Fibroblast of skin of scalp (primary cell): ENCODE measurements at regions not wholly inside any gene's neighbourhood (a gene's known extent, or its start where the extent isn't known, plus 50 kb on each side); places are given as distances from the start of the nearest gene placed in this dataset.
"Not testable (repeated sequence)": the region's sequence is repeated elsewhere in the genome, so short reads cannot be mapped to it uniquely, and the experiment has no call there.

Source experiments
- DNase-seq: peaks from one replicate; pipeline ENCODE4 v3.0.0-alpha.2; 2013

GRCh38 chr9:39674437-39675210 lies 319.2 kb downstream of the SPATA31A1 start:
- DNase-seq: not testable (repeated sequence)

- DNase-seq: not testable (repeated sequence)
Measured at GRCh38 chr9:39675211-39675553, 319.7 kb downstream of the SPATA31A1 start.

DNA sequence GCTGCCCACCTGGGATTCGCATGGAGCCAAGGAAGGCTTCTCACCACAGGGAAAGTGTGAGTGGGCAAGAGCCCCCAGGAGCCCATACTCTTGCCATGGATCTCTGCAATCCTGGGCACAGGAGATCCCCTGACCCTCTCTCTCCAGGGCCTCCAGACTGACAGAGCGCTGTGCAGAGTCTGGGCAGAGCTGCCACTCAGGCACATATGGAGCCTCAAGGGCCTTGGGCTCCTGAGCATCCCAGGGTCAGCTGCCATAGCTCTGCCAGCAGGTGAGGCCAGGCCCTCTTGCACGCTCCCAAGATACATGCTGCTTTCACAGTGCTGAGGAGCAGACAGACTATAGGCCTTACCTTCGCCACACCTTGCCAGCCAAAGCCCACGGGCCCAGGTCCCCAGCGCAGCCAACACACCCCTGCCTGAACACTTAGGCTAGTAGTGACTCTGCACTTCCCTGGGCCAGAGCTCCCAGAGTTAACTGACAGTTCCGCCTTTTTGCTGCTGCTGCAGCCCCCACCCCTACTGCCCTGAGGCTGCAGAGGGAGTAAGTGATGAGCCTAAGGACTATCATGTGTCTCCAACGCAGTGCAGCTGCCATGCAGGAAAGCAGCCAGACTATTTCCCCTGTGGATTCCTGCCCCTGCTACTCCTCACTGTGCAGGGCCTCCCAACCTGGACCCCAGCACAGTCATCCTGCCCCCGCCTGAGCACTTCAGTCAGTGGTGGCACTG lies 323.2 kb downstream of the SPATA31A1 start:
- DNase-seq: not testable (repeated sequence)

DNA sequence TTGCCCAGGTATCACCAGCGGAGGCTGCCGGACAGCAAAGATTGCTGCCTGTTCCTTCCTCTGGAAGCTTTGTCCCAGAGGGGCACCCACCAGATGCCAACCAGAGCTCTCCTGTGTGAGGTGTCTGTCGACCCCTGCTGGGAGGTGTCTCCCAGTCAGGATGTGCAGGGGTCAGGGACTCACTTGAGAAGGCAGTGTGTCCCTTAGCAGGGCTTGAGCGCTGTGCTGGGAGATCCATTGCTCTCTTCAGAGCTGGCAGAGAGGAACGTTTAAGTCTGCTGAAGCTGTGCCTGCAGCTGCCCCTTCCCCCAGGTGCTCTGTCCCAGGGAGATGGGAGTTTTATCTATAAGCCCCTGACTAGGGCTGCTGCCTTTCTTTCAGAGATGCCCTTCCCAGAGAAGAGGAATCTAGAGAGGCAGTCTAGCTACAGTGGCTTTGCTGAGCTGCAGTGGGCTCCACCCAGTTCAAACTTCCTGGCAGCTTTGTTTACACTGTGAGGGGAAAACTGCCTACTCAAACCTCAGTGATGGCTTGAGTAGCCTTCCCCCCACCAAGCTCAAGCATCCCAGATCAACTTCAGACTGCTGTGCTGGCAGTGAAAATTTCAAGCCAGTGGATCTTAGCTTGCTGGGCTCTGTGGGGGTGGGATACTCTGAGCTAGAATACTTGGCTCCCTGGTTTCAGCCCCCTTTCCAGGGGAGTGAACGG lies 325.4 kb downstream of the SPATA31A1 start:
- not testable (repeated sequence) for DNase-seq

DNA sequence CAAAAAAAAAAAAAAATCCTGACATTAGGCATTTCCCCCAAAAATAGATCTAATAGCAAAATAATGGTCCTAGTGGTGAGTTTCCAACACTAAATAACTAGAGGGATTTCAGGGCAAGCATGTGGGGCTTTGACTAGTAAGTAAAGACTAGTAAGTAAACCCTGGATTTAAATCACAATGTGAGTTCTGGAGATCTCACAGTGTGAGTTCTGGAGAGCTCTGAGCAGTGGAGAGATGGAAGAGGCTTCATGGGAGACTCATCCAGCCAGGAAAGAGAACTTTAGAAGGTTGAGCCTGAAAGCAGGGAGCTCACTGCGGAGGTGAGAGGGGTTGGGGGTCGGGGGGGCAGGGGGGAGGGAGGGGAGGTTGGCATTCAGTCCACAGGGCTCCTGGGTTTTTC lies 373.4 kb downstream of the SPATA31A1 start:
- DNase-seq: not testable (repeated sequence)

DNA sequence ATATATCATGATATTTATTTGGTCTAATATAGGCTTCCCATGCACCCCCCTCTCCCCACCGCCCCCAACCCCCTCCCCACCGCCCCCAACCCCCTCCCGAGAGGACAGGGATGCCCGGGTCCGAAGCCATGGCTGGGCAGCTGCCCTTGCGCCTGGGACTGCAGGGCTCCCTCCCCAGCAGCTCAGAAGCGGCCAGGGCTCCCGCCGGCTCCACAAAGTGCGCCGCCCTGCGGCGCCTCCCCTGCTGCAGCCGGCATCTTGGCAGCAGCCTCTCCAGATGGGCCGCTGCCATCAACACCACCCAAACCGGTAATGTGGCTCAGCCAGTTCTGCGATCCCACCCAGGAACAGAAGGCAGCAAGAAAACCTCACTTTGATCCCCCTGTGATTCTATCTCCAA lies 389.4 kb downstream of the SPATA31A1 start:
- not testable (repeated sequence) for DNase-seq

DNA sequence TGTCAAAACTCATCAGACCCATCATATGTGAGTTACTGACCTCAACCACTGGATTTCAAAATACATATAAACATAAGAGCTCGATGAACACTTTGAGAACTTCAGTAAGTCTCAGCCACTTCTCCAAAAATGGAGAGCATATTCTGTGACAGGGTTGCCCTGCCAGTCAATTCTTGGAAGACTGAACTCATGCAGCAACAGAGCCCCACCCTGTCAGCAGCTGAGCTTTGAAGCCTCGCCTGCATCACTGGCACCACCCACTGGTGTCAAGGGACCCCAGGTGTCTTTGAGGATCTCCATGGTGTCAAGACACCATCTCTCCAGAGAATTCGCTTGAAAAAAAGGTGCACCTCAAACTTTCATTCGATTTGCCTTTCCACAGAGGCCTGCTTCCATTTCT lies 420.1 kb downstream of the SPATA31A1 start:
- not testable (repeated sequence) for DNase-seq

DNA sequence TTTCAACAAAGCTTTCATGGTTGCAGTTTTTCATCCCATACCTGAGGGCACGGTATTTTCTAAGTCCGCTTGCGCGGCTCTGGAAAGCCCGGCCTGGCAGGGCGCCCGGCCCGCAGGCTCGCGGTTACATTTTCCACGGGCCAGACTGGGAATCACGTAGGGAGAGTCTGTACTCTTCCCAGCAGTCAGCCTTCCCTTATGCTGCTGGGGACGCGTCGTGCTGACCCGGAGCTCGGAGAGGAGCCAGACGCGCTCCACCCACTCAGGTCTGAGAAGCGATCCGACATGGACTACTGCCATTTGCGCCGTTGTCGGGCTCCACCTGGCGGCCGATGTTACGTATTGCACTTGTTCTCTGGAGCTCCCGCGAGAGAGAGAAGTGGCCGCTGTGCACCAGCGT lies 435.9 kb downstream of the SPATA31A1 start:
- DNase-seq: not testable (repeated sequence)

DNA sequence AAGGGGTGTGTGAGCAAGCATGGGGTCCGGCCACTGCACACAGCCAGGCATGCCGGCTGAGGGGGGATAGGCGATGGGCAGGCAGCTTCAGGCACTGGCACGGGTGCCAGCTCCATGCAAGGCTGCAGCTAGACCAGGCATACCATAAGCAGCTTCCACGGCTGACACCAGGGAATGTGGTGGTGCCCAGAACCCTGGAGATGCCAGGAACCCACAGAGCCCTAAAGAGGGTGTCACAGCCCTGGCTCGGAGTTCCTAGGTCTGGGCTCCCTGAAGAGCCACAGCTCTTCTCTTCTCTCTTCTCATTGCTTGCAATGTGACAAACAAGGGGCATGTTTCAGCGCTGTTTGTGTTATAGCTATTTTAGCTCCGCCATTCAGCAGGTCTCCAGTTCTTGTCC lies 442.5 kb downstream of the SPATA31A1 start:
- DNase-seq: not testable (repeated sequence)

DNA sequence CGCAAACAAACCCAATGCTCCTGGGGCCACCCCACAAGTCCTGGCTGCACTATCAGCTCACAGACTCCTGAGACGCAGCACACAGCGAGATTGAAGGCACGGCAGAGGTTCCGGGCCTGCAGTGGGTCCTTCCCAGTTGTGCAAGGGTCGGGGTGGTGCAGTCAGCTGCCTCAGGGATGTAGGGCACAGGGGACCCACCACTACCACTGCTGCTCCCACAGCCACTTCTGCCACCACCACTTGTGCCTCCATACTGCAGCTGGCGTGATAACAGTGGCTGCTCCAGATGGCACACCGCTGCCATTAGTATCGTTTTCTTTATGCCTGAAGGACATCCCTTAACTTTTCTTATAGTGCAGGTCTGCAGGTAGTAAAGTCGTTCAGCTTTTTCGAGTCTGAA lies 443.8 kb downstream of the SPATA31A1 start:
- DNase-seq: not testable (repeated sequence)

DNA sequence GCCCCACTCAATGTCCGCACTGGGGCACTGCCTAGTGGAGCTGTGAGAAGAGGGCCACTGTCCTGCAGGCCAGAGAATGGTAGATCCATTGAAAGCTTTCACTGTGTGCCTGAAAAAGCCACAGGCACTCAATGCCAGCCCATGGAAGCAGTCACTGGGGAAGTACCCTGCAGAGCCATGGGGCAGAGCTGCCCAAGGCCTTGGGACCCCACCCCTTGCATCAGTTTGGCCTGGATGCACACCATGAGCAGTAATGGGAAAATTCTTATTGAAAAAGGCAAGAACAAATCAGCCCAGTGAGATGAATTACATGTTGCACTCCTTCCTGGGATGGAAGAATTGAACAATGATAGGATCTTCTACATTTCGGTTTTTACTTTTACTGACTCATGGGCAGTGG lies 447.1 kb downstream of the SPATA31A1 start:
- DNase-seq: not testable (repeated sequence)

GRCh38 chr9:39809401-39810226 lies 454.1 kb downstream of the SPATA31A1 start:
- peak; percentile 55 for DNase-seq

DNA sequence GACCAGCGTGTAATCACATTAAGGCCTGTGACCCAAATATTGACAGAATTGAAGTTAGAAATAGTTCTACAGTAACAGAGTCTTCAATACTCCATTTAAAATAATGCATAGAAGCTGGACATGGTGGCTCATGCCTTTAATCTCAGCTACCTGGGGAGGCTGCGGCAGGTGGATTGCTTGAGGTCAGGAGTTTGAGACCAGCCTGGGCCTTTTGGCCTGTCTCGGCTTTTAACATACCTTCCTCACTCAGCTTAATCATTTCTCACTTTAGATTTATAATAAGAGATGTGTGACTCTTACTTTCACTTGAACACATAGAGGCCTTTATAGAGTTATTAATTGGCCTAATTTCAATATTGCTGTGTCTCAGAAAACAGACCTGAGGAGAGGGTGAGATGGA lies 454.9 kb downstream of the SPATA31A1 start:
- DNase-seq: not testable (repeated sequence)

GRCh38 chr9:39811615-39812014 lies 456.1 kb downstream of the SPATA31A1 start:
- DNase-seq: not testable (repeated sequence)

DNA sequence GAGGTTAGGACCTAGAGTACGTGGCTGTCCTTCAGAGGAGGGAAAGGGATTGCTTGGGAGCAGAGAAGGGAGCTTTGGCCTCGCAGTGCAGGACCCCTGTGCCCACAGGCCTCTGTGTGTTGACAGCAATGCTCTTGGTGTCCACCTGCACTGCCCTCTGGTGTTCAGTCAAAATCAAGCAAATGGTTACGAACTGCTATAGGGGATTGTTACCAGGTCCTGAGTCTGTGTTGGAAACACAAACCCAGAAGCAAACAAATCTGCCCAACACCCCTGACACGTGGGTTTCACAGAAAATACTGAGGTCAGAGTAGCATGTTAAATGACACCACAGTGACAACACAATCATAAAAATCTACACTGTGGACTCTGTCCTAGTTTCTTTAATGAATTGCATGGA lies 473.0 kb downstream of the SPATA31A1 start:
- peak; percentile 1 for DNase-seq
